HK-2 (cell line): ENCODE measurements at regions not wholly inside any gene's neighbourhood (a gene's known extent, or its start where the extent isn't known, plus 50 kb on each side); places are given as distances from the start of the nearest gene placed in this dataset.

Experiments used
- DNase-seq: peaks from one replicate; pipeline ENCODE4 v3.0.0-alpha.2; 2018; ENCODE audit not compliant: unreplicated experiment

- no peak for DNase-seq
Measured at GRCh38 chrX:110408949-110409588, 50.4 kb downstream of the RTL9 start.

- peak; percentile 30 for DNase-seq
Measured at GRCh38 chrX:110409925-110410324, 51.3 kb downstream of the RTL9 start.

DNA sequence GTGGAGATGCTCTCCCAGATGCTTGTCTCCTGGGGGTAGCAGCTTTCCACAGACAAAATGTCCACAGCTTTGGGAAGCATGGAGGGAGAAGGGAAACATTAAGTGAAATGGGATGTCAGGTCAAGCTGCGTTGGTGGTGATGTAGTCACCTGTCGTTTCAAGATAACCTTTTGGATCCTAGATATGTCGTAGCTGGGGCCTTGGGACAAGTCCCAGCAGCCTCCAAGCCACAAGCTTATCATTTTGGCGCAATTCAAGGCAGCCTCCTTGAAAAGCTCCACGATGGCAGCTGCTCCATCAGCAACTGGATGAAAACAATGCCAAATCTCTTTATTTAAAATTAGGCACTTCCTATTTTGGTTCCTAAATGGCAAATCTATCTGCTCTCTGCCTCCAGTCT lies 52.0 kb downstream of the RTL9 start:
- DNase-seq = no peak

DNA sequence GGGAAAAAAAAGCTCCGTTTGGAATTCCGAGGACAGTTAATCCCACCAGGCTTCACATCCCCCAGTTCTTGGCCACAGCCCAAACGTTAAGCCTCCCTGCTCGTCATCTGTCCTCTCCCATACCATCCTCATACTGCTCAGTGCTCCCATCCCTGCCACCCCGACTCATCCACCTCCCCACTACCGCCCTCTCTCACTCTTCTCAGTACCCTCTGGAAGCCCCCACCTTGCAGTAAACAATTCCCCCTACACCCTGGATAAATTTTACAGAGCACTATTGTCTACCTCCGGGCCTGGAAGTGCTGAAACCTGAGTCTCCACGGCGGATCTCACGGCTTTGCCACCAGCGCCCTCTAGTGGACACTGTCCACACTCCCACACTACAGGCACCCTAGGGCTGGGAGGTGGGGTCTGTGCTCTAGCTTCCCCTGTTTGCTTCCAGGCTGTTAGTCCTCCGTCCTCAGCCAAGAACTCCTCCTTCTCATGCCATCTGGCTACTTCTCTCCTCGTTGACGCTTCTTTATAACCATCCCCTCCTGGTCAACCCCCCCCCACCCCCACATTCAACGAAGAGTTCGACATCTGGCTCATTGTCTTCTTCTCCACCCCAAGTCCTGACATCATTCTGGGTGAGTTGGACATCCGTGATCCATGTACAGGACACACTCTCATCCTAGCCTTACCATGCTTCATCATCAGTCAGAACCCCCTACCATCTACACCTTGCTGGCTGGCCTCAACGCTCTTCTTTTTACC lies 54.5 kb downstream of the RTL9 start:
- DNase-seq = peak; percentile 76

DNA sequence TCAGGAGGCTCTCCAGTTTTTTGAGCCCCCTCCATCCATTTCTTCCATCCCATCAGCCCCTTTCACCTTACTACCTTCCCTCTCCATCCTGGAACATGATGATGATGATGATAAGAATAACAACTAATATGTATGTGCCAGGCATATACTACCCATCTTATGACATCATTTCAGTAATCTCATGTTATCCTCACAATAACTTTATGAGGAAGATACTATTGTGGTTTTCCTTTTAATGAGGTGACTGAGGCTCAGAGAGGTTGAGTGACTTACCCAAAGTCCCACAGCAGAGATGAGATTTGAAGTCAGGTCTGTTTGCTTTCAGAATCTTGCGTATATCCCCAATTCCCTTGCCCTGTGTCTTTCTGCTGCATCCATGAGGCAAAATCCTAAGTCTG lies 55.1 kb downstream of the RTL9 start:
- DNase-seq = no peak

GRCh38 chrX:110414273-110414672 lies 55.6 kb downstream of the RTL9 start:
- no peak for DNase-seq

DNA sequence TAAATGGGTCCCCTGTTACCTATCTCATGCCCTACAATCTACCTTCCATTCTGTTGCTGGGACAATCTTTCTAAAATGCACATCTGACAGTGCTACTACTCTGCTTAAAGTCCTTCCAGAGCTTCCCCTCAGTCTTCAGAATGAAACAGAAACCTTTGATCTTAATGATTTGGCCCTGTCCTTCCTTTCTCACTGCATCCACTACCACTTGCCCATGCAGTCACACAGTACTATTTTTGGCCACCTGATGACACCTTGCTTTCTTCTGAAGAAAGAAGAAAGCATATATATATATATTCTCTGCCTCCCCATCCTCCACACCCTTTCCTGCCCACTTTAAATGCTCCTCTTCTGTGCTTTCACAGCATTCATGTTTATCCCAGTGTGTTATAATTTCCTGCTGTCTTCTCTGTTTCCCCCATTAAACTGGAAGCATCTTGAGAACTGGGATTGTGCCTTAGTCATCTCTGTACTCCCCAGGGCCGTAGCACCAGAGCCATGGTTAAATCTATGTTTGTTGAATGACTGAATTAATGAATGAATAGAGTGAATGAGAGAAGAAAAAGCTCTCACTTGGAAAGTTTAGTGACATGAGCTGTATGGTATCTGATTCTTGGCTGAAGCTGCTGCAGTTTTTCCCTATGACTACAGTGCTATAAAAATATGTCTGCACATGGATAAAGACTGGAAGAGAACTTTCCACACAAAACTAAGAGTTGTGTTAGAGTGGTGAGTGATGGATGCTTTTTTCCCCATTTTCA lies 56.2 kb downstream of the RTL9 start:
- DNase-seq = no peak

GRCh38 chrX:110415440-110416170 lies 57.0 kb downstream of the RTL9 start:
- DNase-seq = no peak

- DNase-seq = no peak
Measured at GRCh38 chrX:110417128-110417527, 58.5 kb downstream of the RTL9 start.

GRCh38 chrX:110418316-110419235 lies 59.9 kb downstream of the RTL9 start:
- no peak for DNase-seq

GRCh38 chrX:110419512-110419911 lies 60.9 kb downstream of the RTL9 start:
- DNase-seq = no peak

DNA sequence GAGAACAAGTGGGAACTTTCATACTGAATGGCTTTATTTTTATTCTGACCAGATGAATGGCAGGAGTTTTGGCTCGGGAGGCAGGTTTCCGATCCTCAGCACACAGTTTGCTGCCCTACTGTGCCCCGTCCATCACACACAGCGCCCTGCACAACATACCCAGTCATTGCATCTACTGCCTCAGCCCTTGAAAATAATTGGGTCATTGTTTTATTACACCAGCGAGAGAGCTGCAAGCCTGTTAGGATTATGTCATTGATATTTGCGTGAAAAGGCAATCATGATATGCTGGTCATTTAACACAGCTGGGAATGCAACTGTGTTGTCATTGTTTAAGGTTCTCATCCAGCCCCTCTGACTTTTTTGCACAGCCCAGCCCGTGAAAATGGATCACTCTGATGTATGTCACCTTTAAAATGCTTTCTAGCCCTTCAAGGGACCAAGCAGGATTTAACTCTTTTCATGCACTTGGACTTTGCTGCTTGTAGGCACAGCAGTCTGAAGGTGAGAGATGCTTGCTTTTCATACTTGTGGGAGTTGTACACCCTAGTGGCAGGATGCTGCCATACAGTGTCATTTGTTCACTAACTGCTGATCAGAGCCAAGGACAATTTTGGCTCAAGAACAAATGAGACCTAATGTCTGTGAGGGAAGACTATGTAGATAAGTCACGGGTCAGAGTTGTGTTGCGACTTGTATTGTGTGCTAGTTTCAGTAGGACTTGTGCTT lies 62.3 kb downstream of the RTL9 start:
- no peak for DNase-seq

DNA sequence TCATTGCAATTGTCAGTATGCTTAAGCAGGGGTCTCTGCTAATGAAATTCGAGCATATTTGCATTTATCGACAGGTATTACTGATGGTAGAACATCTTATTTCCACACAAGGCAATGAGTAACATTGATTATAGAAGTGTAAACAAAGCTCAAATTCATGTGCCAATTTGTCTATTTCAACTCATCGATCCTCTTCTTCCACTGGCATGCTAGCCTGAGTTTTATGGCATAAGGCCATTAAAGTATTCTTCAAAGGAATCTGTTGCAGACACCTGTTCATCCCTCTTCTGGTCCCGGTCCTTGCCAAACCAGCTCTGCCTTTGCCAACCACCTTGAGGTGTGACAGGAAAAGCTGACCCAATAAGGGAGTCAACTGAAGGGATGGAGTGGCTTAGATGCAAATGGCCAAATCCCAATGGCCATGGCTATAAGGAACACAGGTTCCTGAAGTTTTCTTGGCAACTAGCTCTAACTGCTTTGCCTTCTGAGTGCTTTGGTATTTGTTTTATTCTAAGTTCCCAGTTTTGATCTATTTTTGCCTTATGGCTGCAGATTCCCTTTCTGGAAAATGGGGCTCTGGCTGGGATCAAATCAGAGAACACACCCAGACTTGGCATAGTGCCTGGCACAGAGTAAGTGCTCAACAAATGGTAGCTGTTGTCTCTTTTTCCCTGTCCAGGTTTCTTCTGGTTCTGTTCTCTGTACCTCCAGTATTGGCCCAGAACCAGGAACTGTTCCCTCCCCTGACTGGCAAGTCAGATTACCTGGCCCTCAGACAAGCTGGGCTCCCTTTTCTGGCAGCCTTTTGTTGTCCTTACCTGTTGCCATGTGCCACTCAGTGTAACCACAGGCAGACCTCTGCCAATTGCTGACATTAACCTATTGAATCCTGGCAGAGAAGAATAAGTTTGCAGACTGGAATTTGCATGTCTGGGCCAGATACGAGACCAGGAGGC lies 63.1 kb downstream of the RTL9 start:
- DNase-seq = no peak

- no peak for DNase-seq
Measured at GRCh38 chrX:110425222-110426154, 66.8 kb downstream of the RTL9 start.

DNA sequence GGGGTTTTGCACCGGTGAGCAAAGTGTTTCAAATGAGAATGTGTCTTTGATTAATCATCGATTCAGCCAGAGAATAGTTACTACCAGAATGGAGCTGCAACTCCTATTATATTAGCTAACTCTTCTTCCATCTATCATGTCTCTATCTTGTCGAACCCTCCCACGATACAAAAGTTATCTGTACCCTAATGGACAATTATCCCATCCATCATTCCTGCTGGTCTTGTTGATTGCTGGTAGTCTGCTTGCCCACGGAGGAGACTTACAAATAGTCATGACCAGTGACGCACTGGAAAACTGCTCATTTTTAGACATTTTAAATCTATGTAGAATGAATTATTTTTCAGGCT lies 67.5 kb downstream of the RTL9 start:
- DNase-seq = no peak

- DNase-seq = no peak
Measured at GRCh38 chrX:110427076-110427475, 68.4 kb downstream of the RTL9 start.

DNA sequence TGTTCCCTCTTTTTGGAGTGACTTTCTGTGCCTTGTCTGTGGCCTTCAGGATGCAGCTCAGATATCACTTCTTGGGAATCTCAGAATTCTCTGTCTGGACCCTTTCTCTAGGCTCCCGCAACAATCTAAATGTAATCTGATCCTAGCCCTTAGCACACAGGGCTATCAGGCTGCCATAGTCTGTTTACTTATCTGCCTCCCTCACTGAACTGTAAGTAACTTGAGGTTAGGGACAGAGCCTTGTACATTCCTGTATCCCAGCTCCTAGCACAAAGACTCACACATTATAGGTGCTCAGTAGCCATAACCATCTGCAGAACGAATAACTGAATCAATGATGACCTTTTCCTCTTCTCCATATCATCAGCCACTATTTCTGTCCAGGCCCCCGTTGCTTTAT lies 69.5 kb downstream of the RTL9 start:
- no peak for DNase-seq
